Smooth muscle cell (in vitro differentiated cells): ENCODE measurements at regions not wholly inside any gene's neighbourhood (a gene's known extent, or its start where the extent isn't known, plus 50 kb on each side); places are given as distances from the start of the nearest gene placed in this dataset.

Source experiments
- DNase-seq: peaks from one replicate; lab custom pipeline; 2025; ENCODE audit not compliant: unreplicated experiment; lab: John Stamatoyannopoulos, UW
- H2AFZ ChIP-seq: fragments of 200-600 bp; sonication (generic); 2 replicates; pipeline ENCODE4 v1.6.0; 2016; ENCODE audit warnings: antibody characterized with exemption, low read depth, mild to moderate bottlenecking
- H3F3A ChIP-seq: fragments of 200-600 bp; sonication (generic); 2 replicates; pipeline ENCODE4 v1.6.0; 2017; ENCODE audit warnings: antibody characterized with exemption, low read depth
- H3K27ac ChIP-seq: fragments of 200-600 bp; sonication (generic); 2 replicates; pipeline ENCODE4 v1.5.1; 2016; ENCODE audit warnings: low read depth, mild to moderate bottlenecking
- H3K27me3 ChIP-seq: fragments of 200-600 bp; sonication (generic); 2 replicates; pipeline ENCODE4 v1.6.1; 2016; ENCODE audit warnings: low read depth, mild to moderate bottlenecking
- H3K36me3 ChIP-seq: fragments of 200-600 bp; sonication (generic); 2 replicates; pipeline ENCODE4 v1.5.1; 2016; ENCODE audit warnings: low read depth
- H3K4me1 ChIP-seq: fragments of 200-600 bp; sonication (generic); 2 replicates; pipeline ENCODE4 v1.5.1; 2016; ENCODE audit warnings: low read depth
- H3K4me2 ChIP-seq: fragments of 200-600 bp; sonication (generic); 2 replicates; pipeline ENCODE4 v1.6.0; 2016; ENCODE audit warnings: mild to moderate bottlenecking
- H3K4me3 ChIP-seq: fragments of 200-600 bp; sonication (generic); 2 replicates; pipeline ENCODE4 v1.5.1; 2016; ENCODE audit warnings: mild to moderate bottlenecking
- H3K79me2 ChIP-seq: fragments of 200-600 bp; sonication (generic); 2 replicates; pipeline ENCODE4 v1.6.0; 2016; ENCODE audit warnings: low read depth, mild to moderate bottlenecking
- H3K9ac ChIP-seq: fragments of 200-600 bp; sonication (generic); 2 replicates; pipeline ENCODE4 v1.6.0; 2016; ENCODE audit warnings: low read depth
- H3K9me3 ChIP-seq: fragments of 200-600 bp; sonication (generic); replicated peaks from 2 replicates; pipeline ENCODE4 v1.5.1; 2016; ENCODE audit warnings: low read depth
- H4K20me1 ChIP-seq: fragments of 200-600 bp; sonication (generic); 2 replicates; pipeline ENCODE4 v1.6.0; 2016; ENCODE audit warnings: low read depth
- CTCF ChIP-seq: fragments of 200-600 bp; sonication (generic); IDR thresholded peaks from 2 replicates; pipeline ENCODE4 v1.5.1; 2017; ENCODE audit warnings: borderline replicate concordance, mild to moderate bottlenecking, antibody characterized with exemption; ENCODE audit not compliant: insufficient read depth, poor library complexity, severe bottlenecking
- WGBS: methylation state at CpG from one replicate; pipeline ENCODE4 v1.1.7; 2016; ENCODE audit warnings: low lambda C conversion rate; 5-methylcytosine and 5-hydroxymethylcytosine counted together

- Histone ChIP-seq H4K20me1 (no peaks in the 10 kb centered on the region), H3K4me3 (no peak overlapping the region), H2AFZ (no peak overlapping the region), H3K27ac (no peak overlapping the region), H3K4me1 (peaks cover 7% of the 10 kb centered on the region), H3K4me2 (no peak overlapping the region), H3K9me3 (no peaks in the 10 kb centered on the region), H3K9ac (no peak overlapping the region), H3K79me2 (no peaks in the 10 kb centered on the region), H3K36me3 (no peaks in the 10 kb centered on the region), H3F3A (no peaks in the 10 kb centered on the region), H3K27me3 (no peaks in the 10 kb centered on the region)
- TF ChIP-seq CTCF: no peak
- no peak for DNase-seq
Observed at GRCh38 chr6:134703206-134703605, 246.7 kb downstream of the ALDH8A1 start.

GRCh38 chr6:134702279-134702678 lies 247.6 kb downstream of the ALDH8A1 start:
- H2AFZ ChIP-seq: no peak overlapping the region
- H3K4me1 ChIP-seq: peaks cover 7% of the 10 kb centered on the region
- H3K27ac ChIP-seq: no peak overlapping the region
- H3K9me3 ChIP-seq: no peaks in the 10 kb centered on the region
- TF ChIP-seq CTCF: no peak
- H4K20me1 ChIP-seq: no peaks in the 10 kb centered on the region
- no peak overlapping the region for H3K4me3 ChIP-seq
- no peaks in the 10 kb centered on the region for H3K36me3 ChIP-seq
- 90% methylated on average over 3 of the region's 3 CpGs for WGBS
- DNase-seq: no peak
- no peaks in the 10 kb centered on the region for H3F3A ChIP-seq
- H3K79me2 ChIP-seq: no peaks in the 10 kb centered on the region
- no peaks in the 10 kb centered on the region for H3K27me3 ChIP-seq
- no peak overlapping the region for H3K4me2 ChIP-seq
- H3K9ac ChIP-seq: no peak overlapping the region

- no peak for TF ChIP-seq CTCF
- Histone ChIP-seq H3K4me2 (no peak overlapping the region), H2AFZ (no peak overlapping the region), H3F3A (no peaks in the 10 kb centered on the region), H3K4me3 (no peak overlapping the region), H3K79me2 (no peaks in the 10 kb centered on the region), H3K4me1 (peaks cover 3% of the 10 kb centered on the region), H3K27ac (no peak overlapping the region), H3K27me3 (no peaks in the 10 kb centered on the region), H4K20me1 (no peaks in the 10 kb centered on the region), H3K36me3 (no peaks in the 10 kb centered on the region), H3K9me3 (no peaks in the 10 kb centered on the region), H3K9ac (no peak overlapping the region)
- WGBS: 94% methylated on average over 1 of the region's 1 CpG
- no peak for DNase-seq
Observed at GRCh38 chr6:134701301-134701700, 248.6 kb downstream of the ALDH8A1 start.

GRCh38 chr6:134698228-134698627 lies 251.7 kb downstream of the ALDH8A1 start:
- no peak for DNase-seq
- no peak for TF ChIP-seq CTCF
- Histone ChIP-seq H3K9me3 (no peaks in the 10 kb centered on the region), H3K4me1 (no peaks in the 10 kb centered on the region), H3K79me2 (no peaks in the 10 kb centered on the region), H2AFZ (no peak overlapping the region), H3F3A (no peaks in the 10 kb centered on the region), H3K27ac (no peak overlapping the region), H3K9ac (no peak overlapping the region), H3K36me3 (no peaks in the 10 kb centered on the region), H3K27me3 (no peaks in the 10 kb centered on the region), H3K4me2 (no peak overlapping the region), H3K4me3 (no peak overlapping the region), H4K20me1 (no peaks in the 10 kb centered on the region)
- 77% methylated on average over 1 of the region's 1 CpG for WGBS
